ENCODE measurements at regions not wholly inside any gene's neighbourhood (a gene's known extent, or its start where the extent isn't known, plus 50 kb on each side); places are given as distances from the start of the nearest gene placed in this dataset.

- Histone ChIP-seq H3K4me1 (ENCODE audit: control insufficient read depth in 5 of 5, insufficient read depth in 5 of 5, low read length in 5 of 5) (peaks cover 0 to 16% (median 3%) of the 10 kb centered on the region in 5 donors), H3K27me3 (ENCODE audit: control insufficient read depth in 5 of 5, insufficient read depth in 4 of 5, low read length in 5 of 5) (peaks cover 20 to 56% (median 32%) of the 10 kb centered on the region in 5 donors), H3K9ac (ENCODE audit: low read length in 5 of 5) (no peak overlapping the region), H3K9me3 (ENCODE audit: control insufficient read depth in 5 of 5, low read length in 5 of 5) (no peaks in the 10 kb centered on the region), H3K36me3 (ENCODE audit: control insufficient read depth in 5 of 5, insufficient read depth in 5 of 5, low read length in 5 of 5) (no peaks in the 10 kb centered on the region), H3K4me3 (ENCODE audit: low read depth in 1 of 5, low read length in 5 of 5) (no peak overlapping the region), H3K27ac (ENCODE audit: low read depth, low read length) (no peak overlapping the region)
These were observed 72.1 kb upstream of the ARAP3 start for GRCh38 chr5:141753971-141754713.

GRCh38 chr5:141753143-141753970 is 71.3 kb upstream of the ARAP3 start:
- H3K27ac ChIP-seq (ENCODE audit: low read depth, low read length) = no peak overlapping the region
- H3K9ac ChIP-seq (ENCODE audit: low read length in 5 of 5) = no peak overlapping the region
- peaks cover 14 to 55% (median 30%) of the 10 kb centered on the region in 5 donors for H3K27me3 ChIP-seq (ENCODE audit: control insufficient read depth in 5 of 5, insufficient read depth in 4 of 5, low read length in 5 of 5)
- no peaks in the 10 kb centered on the region for H3K36me3 ChIP-seq (ENCODE audit: control insufficient read depth in 5 of 5, insufficient read depth in 5 of 5, low read length in 5 of 5)
- peaks cover 0 to 8% (median 0%) of the 10 kb centered on the region in 5 donors for H3K4me1 ChIP-seq (ENCODE audit: control insufficient read depth in 5 of 5, insufficient read depth in 5 of 5, low read length in 5 of 5)
- H3K9me3 ChIP-seq (ENCODE audit: control insufficient read depth in 5 of 5, low read length in 5 of 5) = no peaks in the 10 kb centered on the region
- H3K4me3 ChIP-seq (ENCODE audit: low read depth in 1 of 5, low read length in 5 of 5) = no peak overlapping the region

GRCh38 chr5:141747152-141748141 is 65.4 kb upstream of the ARAP3 start:
- H3K4me1 ChIP-seq (ENCODE audit: control insufficient read depth in 5 of 5, insufficient read depth in 5 of 5, low read length in 5 of 5) = peaks cover 0 to 7% (median 3%) of the 10 kb centered on the region in 5 donors
- H3K4me3 ChIP-seq (ENCODE audit: low read depth in 1 of 5, low read length in 5 of 5) = no peak overlapping the region
- peaks cover 0 to 25% (median 5%) of the 10 kb centered on the region in 5 donors for H3K27me3 ChIP-seq (ENCODE audit: control insufficient read depth in 5 of 5, insufficient read depth in 4 of 5, low read length in 5 of 5)
- no peaks in the 10 kb centered on the region for H3K36me3 ChIP-seq (ENCODE audit: control insufficient read depth in 5 of 5, insufficient read depth in 5 of 5, low read length in 5 of 5)
- no peak overlapping the region for H3K27ac ChIP-seq (ENCODE audit: low read depth, low read length)
- H3K9me3 ChIP-seq (ENCODE audit: control insufficient read depth in 5 of 5, low read length in 5 of 5) = no peaks in the 10 kb centered on the region
- no peak overlapping the region for H3K9ac ChIP-seq (ENCODE audit: low read length in 5 of 5)

DNA sequence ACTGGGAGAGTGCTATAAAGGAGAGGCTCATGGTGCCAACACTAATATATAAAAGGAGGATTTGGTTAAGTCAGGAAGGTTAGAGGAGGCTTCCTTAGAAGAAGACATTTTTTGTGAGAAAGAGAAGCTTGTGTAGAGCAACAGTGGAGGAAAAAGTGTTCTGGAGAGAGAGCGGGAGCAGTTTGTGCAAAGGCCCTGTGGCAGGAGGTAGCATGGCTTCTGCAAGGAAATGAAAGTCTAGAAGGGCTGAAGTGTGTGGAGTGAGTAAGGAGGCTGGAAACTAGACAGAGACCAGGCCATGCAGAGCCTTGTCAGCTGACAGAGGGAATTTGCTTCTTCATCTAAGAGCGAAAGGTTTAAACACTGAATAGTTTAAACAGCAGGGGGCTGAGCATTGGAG is 64.4 kb upstream of the ARAP3 start:
- H3K4me3 ChIP-seq (ENCODE audit: low read depth in 1 of 5, low read length in 5 of 5) = no peak overlapping the region
- no peak overlapping the region for H3K27ac ChIP-seq (ENCODE audit: low read depth, low read length)
- H3K36me3 ChIP-seq (ENCODE audit: control insufficient read depth in 5 of 5, insufficient read depth in 5 of 5, low read length in 5 of 5) = no peaks in the 10 kb centered on the region
- H3K27me3 ChIP-seq (ENCODE audit: control insufficient read depth in 5 of 5, insufficient read depth in 4 of 5, low read length in 5 of 5) = peaks cover 0 to 21% (median 3%) of the 10 kb centered on the region in 5 donors
- H3K9me3 ChIP-seq (ENCODE audit: control insufficient read depth in 5 of 5, low read length in 5 of 5) = no peaks in the 10 kb centered on the region
- H3K4me1 ChIP-seq (ENCODE audit: control insufficient read depth in 5 of 5, insufficient read depth in 5 of 5, low read length in 5 of 5) = peaks cover 0 to 7% (median 3%) of the 10 kb centered on the region in 5 donors
- H3K9ac ChIP-seq (ENCODE audit: low read length in 5 of 5) = no peak overlapping the region

DNA sequence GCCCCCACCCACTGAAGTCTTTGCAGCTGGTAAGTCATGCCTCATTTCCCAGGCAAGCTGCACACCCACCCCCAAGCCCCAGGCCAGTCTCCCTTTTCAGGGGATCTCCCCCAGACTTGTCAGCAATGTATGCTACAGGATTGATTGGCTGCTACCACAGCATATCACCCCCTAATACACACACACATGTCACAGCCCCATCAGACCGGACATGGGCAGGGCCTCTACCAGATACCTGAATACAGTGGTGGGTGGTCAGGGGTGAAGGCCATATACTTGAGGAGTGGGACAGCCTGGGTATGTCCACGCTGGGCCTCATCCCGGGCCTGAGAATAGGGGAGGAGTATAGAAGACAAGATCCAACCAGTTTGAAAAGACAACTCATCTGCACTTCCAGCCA is 63.4 kb upstream of the ARAP3 start:
- H3K27me3 ChIP-seq (ENCODE audit: control insufficient read depth in 5 of 5, insufficient read depth in 4 of 5, low read length in 5 of 5) = peaks cover 0 to 19% (median 3%) of the 10 kb centered on the region in 5 donors
- H3K4me3 ChIP-seq (ENCODE audit: low read depth in 1 of 5, low read length in 5 of 5) = no peak overlapping the region
- H3K27ac ChIP-seq (ENCODE audit: low read depth, low read length) = no peak overlapping the region
- H3K4me1 ChIP-seq (ENCODE audit: control insufficient read depth in 5 of 5, insufficient read depth in 5 of 5, low read length in 5 of 5) = peaks cover 0 to 7% (median 3%) of the 10 kb centered on the region in 5 donors
- no peaks in the 10 kb centered on the region for H3K36me3 ChIP-seq (ENCODE audit: control insufficient read depth in 5 of 5, insufficient read depth in 5 of 5, low read length in 5 of 5)
- no peak overlapping the region for H3K9ac ChIP-seq (ENCODE audit: low read length in 5 of 5)
- no peaks in the 10 kb centered on the region for H3K9me3 ChIP-seq (ENCODE audit: control insufficient read depth in 5 of 5, low read length in 5 of 5)

DNA sequence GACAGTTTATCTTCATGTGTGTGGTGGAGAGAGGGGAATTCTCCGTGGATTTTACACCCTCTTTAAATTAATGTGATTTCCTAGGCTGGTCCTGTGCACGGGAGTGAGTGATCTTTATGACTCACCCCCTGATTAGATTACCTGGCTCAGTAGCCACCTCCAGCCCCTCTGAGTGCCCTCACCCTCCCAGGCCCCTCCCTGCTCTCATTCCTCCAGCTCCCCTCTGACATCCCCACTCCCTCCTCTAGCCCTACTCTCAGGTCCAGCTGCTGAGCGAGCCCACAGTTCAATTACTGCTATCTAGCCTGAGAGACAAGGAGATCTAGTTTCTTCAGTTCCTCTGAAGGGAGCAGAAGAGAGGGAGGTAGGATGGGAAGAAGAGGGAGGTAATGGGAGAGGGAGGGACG is 61.8 kb upstream of the ARAP3 start:
- Histone ChIP-seq H3K9ac (ENCODE audit: low read length in 5 of 5) (no peak overlapping the region), H3K36me3 (ENCODE audit: control insufficient read depth in 5 of 5, insufficient read depth in 5 of 5, low read length in 5 of 5) (no peaks in the 10 kb centered on the region), H3K4me1 (ENCODE audit: control insufficient read depth in 5 of 5, insufficient read depth in 5 of 5, low read length in 5 of 5) (peaks cover 0 to 7% (median 3%) of the 10 kb centered on the region in 5 donors), H3K9me3 (ENCODE audit: control insufficient read depth in 5 of 5, low read length in 5 of 5) (no peaks in the 10 kb centered on the region), H3K27me3 (ENCODE audit: control insufficient read depth in 5 of 5, insufficient read depth in 4 of 5, low read length in 5 of 5) (peaks cover 0 to 7% (median 0%) of the 10 kb centered on the region in 5 donors), H3K27ac (ENCODE audit: low read depth, low read length) (no peak overlapping the region), H3K4me3 (ENCODE audit: low read depth in 1 of 5, low read length in 5 of 5) (no peak overlapping the region)

DNA sequence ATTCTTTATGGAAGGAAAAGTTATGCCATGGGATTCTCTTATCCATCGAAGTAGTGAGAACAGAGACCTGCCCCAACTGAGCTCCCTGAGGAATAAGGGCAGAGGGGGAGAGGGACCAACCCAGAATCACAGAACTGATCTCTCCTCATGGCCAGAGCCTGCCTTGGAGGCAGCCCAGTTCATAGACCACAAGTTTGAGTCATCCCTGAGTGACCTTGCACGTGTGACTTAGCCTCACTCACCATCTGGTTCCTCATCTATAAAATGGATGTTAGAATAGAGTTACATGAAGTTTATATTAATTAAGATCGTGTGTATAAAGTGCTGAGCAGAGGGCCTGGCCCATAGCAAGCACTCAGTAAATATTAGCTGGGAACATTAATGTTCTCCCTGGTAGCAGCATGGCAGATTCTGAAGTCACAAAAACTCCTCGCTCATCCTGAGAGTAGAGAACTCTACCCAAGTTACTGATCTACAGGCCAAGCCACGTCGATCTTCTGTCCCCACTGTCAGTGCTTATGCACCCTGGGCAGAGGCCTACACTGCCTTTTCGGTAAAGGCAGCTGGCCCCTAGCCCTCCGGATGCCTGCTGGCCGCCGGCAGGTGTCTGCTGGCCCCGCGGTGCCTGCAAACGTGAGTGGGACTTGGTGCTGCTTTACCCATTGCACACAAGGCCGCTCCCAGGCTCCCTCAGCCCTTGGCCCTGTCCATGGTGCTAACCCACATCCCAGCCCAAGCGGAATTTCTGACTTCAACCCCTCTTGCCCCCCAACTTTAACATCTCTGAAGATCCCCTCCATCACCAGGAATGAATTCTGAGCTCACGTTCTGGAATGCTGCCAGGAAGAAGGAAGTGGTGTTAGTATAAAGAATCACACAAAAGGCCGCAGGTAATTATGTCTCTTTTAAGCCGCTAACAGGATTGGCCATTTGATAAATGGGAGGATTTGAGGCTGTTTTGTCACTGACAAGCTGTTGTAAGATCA is 61.1 kb upstream of the ARAP3 start:
- Histone ChIP-seq H3K4me3 (ENCODE audit: low read depth in 1 of 5, low read length in 5 of 5) (no peak overlapping the region), H3K9me3 (ENCODE audit: control insufficient read depth in 5 of 5, low read length in 5 of 5) (no peaks in the 10 kb centered on the region), H3K4me1 (ENCODE audit: control insufficient read depth in 5 of 5, insufficient read depth in 5 of 5, low read length in 5 of 5) (peaks cover 0 to 6% (median 3%) of the 10 kb centered on the region in 5 donors), H3K27ac (ENCODE audit: low read depth, low read length) (no peak overlapping the region), H3K27me3 (ENCODE audit: control insufficient read depth in 5 of 5, insufficient read depth in 4 of 5, low read length in 5 of 5) (peaks cover 0 to 7% (median 0%) of the 10 kb centered on the region in 5 donors), H3K9ac (ENCODE audit: low read length in 5 of 5) (no peak overlapping the region), H3K36me3 (ENCODE audit: control insufficient read depth in 5 of 5, insufficient read depth in 5 of 5, low read length in 5 of 5) (no peaks in the 10 kb centered on the region)

DNA sequence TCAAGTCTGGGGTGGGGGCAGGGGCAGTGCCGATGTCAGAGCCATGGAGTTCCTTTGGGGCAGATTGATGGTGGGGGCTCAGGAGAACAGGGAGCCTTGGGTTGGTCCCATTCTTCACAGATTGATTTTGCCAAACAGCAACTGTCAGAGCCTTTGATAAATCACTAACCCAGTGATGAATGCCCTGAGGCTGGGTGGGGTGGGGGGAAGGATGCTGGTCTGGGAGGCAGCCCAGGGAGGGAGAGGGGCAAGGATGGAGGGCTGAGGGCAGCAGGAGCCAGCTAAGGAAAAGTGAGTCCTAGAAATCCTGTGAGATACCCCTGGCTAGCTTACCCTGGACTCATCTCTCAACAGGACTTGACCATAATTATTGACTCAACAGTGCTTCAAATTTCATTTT is 60.1 kb upstream of the ARAP3 start:
- H3K27me3 ChIP-seq (ENCODE audit: control insufficient read depth in 5 of 5, insufficient read depth in 4 of 5, low read length in 5 of 5) = peaks cover 0 to 7% (median 0%) of the 10 kb centered on the region in 5 donors
- no peaks in the 10 kb centered on the region for H3K9me3 ChIP-seq (ENCODE audit: control insufficient read depth in 5 of 5, low read length in 5 of 5)
- no peak overlapping the region for H3K9ac ChIP-seq (ENCODE audit: low read length in 5 of 5)
- no peaks in the 10 kb centered on the region for H3K36me3 ChIP-seq (ENCODE audit: control insufficient read depth in 5 of 5, insufficient read depth in 5 of 5, low read length in 5 of 5)
- no peaks in the 10 kb centered on the region for H3K4me1 ChIP-seq (ENCODE audit: control insufficient read depth in 5 of 5, insufficient read depth in 5 of 5, low read length in 5 of 5)
- H3K27ac ChIP-seq (ENCODE audit: low read depth, low read length) = no peak overlapping the region
- no peak overlapping the region for H3K4me3 ChIP-seq (ENCODE audit: low read depth in 1 of 5, low read length in 5 of 5)

GRCh38 chr5:141740885-141741284 is 58.9 kb upstream of the ARAP3 start:
- Histone ChIP-seq H3K9me3 (ENCODE audit: control insufficient read depth in 5 of 5, low read length in 5 of 5) (no peaks in the 10 kb centered on the region), H3K9ac (ENCODE audit: low read length in 5 of 5) (no peak overlapping the region), H3K36me3 (ENCODE audit: control insufficient read depth in 5 of 5, insufficient read depth in 5 of 5, low read length in 5 of 5) (no peaks in the 10 kb centered on the region), H3K27me3 (ENCODE audit: control insufficient read depth in 5 of 5, insufficient read depth in 4 of 5, low read length in 5 of 5) (peaks cover 0 to 9% (median 3%) of the 10 kb centered on the region in 5 donors), H3K27ac (ENCODE audit: low read depth, low read length) (no peak overlapping the region), H3K4me1 (ENCODE audit: control insufficient read depth in 5 of 5, insufficient read depth in 5 of 5, low read length in 5 of 5) (no peaks in the 10 kb centered on the region), H3K4me3 (ENCODE audit: low read depth in 1 of 5, low read length in 5 of 5) (no peak overlapping the region)
